ENCODE measurements at regions not wholly inside any gene's neighbourhood (a gene's known extent, or its start where the extent isn't known, plus 50 kb on each side); places are given as distances from the start of the nearest gene placed in this dataset.

DNA sequence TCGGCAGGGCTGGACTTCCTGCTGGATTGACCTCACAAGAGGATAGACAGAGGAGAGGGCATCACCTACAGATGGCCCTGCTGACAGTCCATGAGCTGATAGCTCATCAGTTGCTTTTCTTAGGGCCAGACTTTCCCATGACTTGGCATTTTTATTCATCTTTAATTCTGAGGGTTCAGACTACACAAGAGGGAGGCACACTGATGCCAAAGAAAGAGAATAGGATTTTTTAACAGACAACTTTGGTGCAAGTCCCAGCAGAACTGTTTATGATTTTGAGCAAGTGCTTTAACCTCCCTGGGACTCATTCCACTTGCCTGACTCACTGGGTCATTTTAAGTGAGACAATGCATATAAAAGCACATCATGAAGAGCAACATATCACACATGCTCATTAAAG lies 299.2 kb downstream of the INSIG2 start:
- Histone ChIP-seq H3K4me1 (no peaks in the 10 kb centered on the region), H3K27ac (no peak overlapping the region), H2AFZ (replicated peaks) (no peak overlapping the region), H3K27me3 (peaks cover 22% of the 10 kb centered on the region), H3F3A (ENCODE audit: low read depth) (no peaks in the 10 kb centered on the region), H4K20me1 (ENCODE audit: low read depth) (no peaks in the 10 kb centered on the region), H3K36me3 (no peaks in the 10 kb centered on the region), H3K79me2 (ENCODE audit: low read depth) (no peaks in the 10 kb centered on the region), H3K9me3 (ENCODE audit: low read depth) (no peaks in the 10 kb centered on the region), H3K4me3 (no peak overlapping the region), H3K9ac (no peak overlapping the region), H3K4me2 (no peak overlapping the region)
- H3K4me3 Mint-ChIP-seq, result no peak overlapping the region
- H3K36me3 Mint-ChIP-seq, result peaks cover 2% of the 10 kb centered on the region
- H3K4me1 Mint-ChIP-seq, result no peaks in the 10 kb centered on the region
- H3K9me3 Mint-ChIP-seq, result peaks cover 18% of the 10 kb centered on the region
- H3K27ac Mint-ChIP-seq, result no peak overlapping the region
- TF ChIP-seq, protein P1, sequence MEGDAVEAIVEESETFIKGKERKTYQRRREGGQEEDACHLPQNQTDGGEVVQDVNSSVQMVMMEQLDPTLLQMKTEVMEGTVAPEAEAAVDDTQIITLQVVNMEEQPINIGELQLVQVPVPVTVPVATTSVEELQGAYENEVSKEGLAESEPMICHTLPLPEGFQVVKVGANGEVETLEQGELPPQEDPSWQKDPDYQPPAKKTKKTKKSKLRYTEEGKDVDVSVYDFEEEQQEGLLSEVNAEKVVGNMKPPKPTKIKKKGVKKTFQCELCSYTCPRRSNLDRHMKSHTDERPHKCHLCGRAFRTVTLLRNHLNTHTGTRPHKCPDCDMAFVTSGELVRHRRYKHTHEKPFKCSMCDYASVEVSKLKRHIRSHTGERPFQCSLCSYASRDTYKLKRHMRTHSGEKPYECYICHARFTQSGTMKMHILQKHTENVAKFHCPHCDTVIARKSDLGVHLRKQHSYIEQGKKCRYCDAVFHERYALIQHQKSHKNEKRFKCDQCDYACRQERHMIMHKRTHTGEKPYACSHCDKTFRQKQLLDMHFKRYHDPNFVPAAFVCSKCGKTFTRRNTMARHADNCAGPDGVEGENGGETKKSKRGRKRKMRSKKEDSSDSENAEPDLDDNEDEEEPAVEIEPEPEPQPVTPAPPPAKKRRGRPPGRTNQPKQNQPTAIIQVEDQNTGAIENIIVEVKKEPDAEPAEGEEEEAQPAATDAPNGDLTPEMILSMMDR (IDR thresholded peaks at IDR 0.05), result no peak
- TF ChIP-seq EZH2 (IDR thresholded peaks at IDR 0.05), result no peak
- TF ChIP-seq EZH2phosphoT487 (IDR thresholded peaks at IDR 0.05), result no peak
- peaks cover 2% of the 10 kb centered on the region for H3K27me3 Mint-ChIP-seq (ENCODE audit: insufficient read depth, low read depth)
- DNase-seq (ENCODE audit: low spot score), result no peak

DNA sequence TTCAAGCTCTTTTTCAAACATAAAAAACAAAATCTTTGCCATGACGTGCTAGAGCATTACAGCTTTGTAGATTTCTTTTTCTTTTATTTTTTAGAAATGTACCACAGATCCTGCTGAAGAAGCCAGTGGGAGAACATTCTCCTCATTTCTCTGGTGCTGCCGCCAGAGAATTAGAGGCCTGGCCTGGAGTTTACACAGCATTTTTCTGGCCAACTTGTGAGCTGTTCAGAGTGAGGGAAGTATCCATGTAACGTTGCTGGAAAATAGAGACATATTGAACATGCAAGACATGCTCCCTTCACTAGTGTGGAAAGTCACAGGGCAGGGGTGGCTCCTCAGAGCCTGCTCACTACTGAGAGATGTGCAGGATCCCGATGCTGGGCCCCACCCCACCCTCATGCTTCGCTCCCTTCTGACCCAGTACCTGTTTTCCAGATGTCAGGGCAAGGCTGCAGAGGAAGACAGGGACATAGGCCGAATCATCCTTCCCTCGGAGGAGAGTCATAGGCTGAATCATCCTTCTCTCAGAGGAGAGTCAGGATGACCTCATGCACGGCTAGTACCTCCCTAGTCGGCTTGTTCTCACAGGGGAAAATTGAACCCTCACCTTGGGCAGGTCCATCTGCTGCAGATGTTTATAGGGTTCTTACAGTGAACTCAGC lies 298.5 kb downstream of the INSIG2 start:
- H3K9me3 Mint-ChIP-seq, result peaks cover 19% of the 10 kb centered on the region
- no peaks in the 10 kb centered on the region for H3K4me1 Mint-ChIP-seq
- no peaks in the 10 kb centered on the region for H3K9me3 ChIP-seq (ENCODE audit: low read depth)
- no peak for DNase-seq (ENCODE audit: low spot score)
- H2AFZ ChIP-seq (replicated peaks), result no peak overlapping the region
- H3F3A ChIP-seq (ENCODE audit: low read depth), result no peaks in the 10 kb centered on the region
- no peak overlapping the region for H3K4me3 ChIP-seq
- H3K9ac ChIP-seq, result no peak overlapping the region
- no peak overlapping the region for H3K27ac Mint-ChIP-seq
- peaks cover 2% of the 10 kb centered on the region for H3K36me3 Mint-ChIP-seq
- H3K79me2 ChIP-seq (ENCODE audit: low read depth), result no peaks in the 10 kb centered on the region
- H3K4me2 ChIP-seq, result no peak overlapping the region
- no peaks in the 10 kb centered on the region for H3K36me3 ChIP-seq
- H3K27me3 ChIP-seq, result peaks cover 25% of the 10 kb centered on the region
- peaks cover 2% of the 10 kb centered on the region for H3K27me3 Mint-ChIP-seq (ENCODE audit: insufficient read depth, low read depth)
- no peaks in the 10 kb centered on the region for H3K4me1 ChIP-seq
- no peak overlapping the region for H3K4me3 Mint-ChIP-seq
- no peaks in the 10 kb centered on the region for H4K20me1 ChIP-seq (ENCODE audit: low read depth)
- H3K27ac ChIP-seq, result no peak overlapping the region
- TF ChIP-seq EZH2phosphoT487 (IDR thresholded peaks at IDR 0.05) (no peak), EZH2 (IDR thresholded peaks at IDR 0.05) (no peak)
- TF ChIP-seq, protein P1 (IDR thresholded peaks at IDR 0.05), result no peak

DNA sequence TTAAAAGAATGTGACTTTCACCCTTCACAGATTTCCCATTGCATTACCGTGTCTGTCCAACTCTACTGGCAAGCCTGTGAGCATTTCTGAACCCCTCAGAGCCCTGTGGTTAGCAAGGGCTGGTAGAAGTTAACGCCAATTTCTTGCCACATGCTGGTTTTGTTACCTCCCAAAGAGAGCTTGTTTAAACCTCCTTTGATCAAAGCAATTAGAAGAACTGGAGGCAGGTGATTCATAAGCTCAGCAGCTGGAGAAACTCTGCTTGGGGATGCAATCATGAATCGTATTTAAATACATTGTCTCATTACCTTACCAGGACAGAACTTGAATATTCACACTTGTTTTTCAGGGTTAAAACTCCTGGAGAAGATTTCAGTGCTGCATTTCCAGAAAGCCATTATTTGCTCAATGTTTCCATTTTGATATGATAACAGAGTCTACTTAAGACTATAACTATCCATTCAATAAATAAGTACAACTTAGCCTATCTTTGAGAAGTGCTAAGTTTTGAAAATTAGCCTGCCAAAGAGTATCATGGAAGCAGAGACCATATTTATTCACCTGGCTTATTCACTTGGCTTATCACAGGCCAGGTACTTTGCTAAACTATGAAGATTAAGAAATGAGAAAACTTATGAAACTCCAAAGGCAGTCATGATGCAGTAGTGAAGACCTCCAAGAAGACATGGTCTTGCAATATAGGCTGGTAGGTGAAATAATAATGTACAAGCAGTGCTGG lies 292.8 kb downstream of the INSIG2 start:
- no peak for DNase-seq (ENCODE audit: low spot score)
- Histone ChIP-seq H3K79me2 (ENCODE audit: low read depth) (no peaks in the 10 kb centered on the region), H3K36me3 (no peaks in the 10 kb centered on the region), H3K4me1 (no peaks in the 10 kb centered on the region), H3K9ac (no peak overlapping the region), H3K4me3 (no peak overlapping the region), H3K27me3 (peaks cover 69% of the 10 kb centered on the region), H4K20me1 (ENCODE audit: low read depth) (peaks cover 22% of the 10 kb centered on the region), H3K4me2 (no peak overlapping the region), H3K9me3 (ENCODE audit: low read depth) (no peaks in the 10 kb centered on the region), H2AFZ (replicated peaks) (no peak overlapping the region), H3K27ac (no peak overlapping the region), H3F3A (ENCODE audit: low read depth) (no peaks in the 10 kb centered on the region)
- TF ChIP-seq EZH2phosphoT487 (IDR thresholded peaks at IDR 0.05) (no peak), EZH2 (IDR thresholded peaks at IDR 0.05) (no peak)
- TF ChIP-seq, protein P1 (IDR thresholded peaks at IDR 0.05), result no peak
- Mint-ChIP-seq H3K4me1 (no peaks in the 10 kb centered on the region), H3K36me3 (no peaks in the 10 kb centered on the region), H3K27ac (no peak overlapping the region), H3K27me3 (ENCODE audit: insufficient read depth, low read depth) (peaks cover 14% of the 10 kb centered on the region), H3K9me3 (peaks cover 8% of the 10 kb centered on the region), H3K4me3 (no peak overlapping the region)

All from neural progenitor cell (in vitro differentiated cells).